ENCODE measurements at regions not wholly inside any gene's neighbourhood (a gene's known extent, or its start where the extent isn't known, plus 50 kb on each side); places are given as distances from the start of the nearest gene placed in this dataset.
"Not testable (repeated sequence)": the region's sequence is repeated elsewhere in the genome, so short reads cannot be mapped to it uniquely, and the experiment has no call there.

GRCh38 chr12:68984796-68985573 is 52.0 kb upstream of the CPM start:
- Mint-ChIP-seq H3K4me1 (ENCODE audit: low read depth, unreplicated experiment) (no peaks in the 10 kb centered on the region), H3K27ac (ENCODE audit: unreplicated experiment) (no peak overlapping the region), H3K9me3 (ENCODE audit: low read depth, unreplicated experiment) (peaks cover 13% of the 10 kb centered on the region), H3K4me3 (ENCODE audit: low read depth, unreplicated experiment) (no peak overlapping the region), H3K36me3 (ENCODE audit: insufficient read depth, unreplicated experiment) (no peaks in the 10 kb centered on the region), H3K27me3 (ENCODE audit: unreplicated experiment) (no peaks in the 10 kb centered on the region)
- DNase-seq: no peak
- CTCF ChIA-PET: no interaction called here
- BruUV-seq (replicated peaks): no TSS peak
- intact Hi-C loops (cut with micrococcal nuclease; ENCODE audit: unreplicated experiment): no loop called here
- no peak for TF ChIP-seq CTCF (IDR thresholded peaks at IDR 0.05; ENCODE audit: unreplicated experiment)

GRCh38 chr12:68997526-68997925 is 64.6 kb upstream of the CPM start:
- DNase-seq; intact Hi-C loops (cut with micrococcal nuclease; ENCODE audit: unreplicated experiment); BruUV-seq (replicated peaks); H3K4me1 Mint-ChIP-seq (ENCODE audit: low read depth, unreplicated experiment); H3K4me3 Mint-ChIP-seq (ENCODE audit: low read depth, unreplicated experiment); CTCF ChIA-PET; H3K9me3 Mint-ChIP-seq (ENCODE audit: low read depth, unreplicated experiment); H3K27me3 Mint-ChIP-seq (ENCODE audit: unreplicated experiment); H3K27ac Mint-ChIP-seq (ENCODE audit: unreplicated experiment); H3K36me3 Mint-ChIP-seq (ENCODE audit: insufficient read depth, unreplicated experiment): not testable (repeated sequence)

GRCh38 chr12:68998041-68998440 is 65.1 kb upstream of the CPM start:
- no TSS peak for BruUV-seq (replicated peaks)
- intact Hi-C loops (cut with micrococcal nuclease; ENCODE audit: unreplicated experiment): no loop called here
- no peak for TF ChIP-seq CTCF (IDR thresholded peaks at IDR 0.05; ENCODE audit: unreplicated experiment)
- CTCF ChIA-PET: interaction anchor here (1.2 kb wide), 1 partner anchor 11 kb away, joined by 7 read pairs; no protein-coding TSS in a partner anchor
- no peaks in the 10 kb centered on the region for H3K27me3 Mint-ChIP-seq (ENCODE audit: unreplicated experiment)
- H3K27ac Mint-ChIP-seq (ENCODE audit: unreplicated experiment): no peak overlapping the region
- no peak for DNase-seq
- H3K36me3 Mint-ChIP-seq (ENCODE audit: insufficient read depth, unreplicated experiment): no peaks in the 10 kb centered on the region
- H3K4me3 Mint-ChIP-seq (ENCODE audit: low read depth, unreplicated experiment): no peak overlapping the region
- peaks cover 5% of the 10 kb centered on the region for H3K9me3 Mint-ChIP-seq (ENCODE audit: low read depth, unreplicated experiment)
- H3K4me1 Mint-ChIP-seq (ENCODE audit: low read depth, unreplicated experiment): peaks cover 8% of the 10 kb centered on the region

GRCh38 chr12:69000074-69000473 is 67.1 kb upstream of the CPM start:
- Mint-ChIP-seq H3K27ac (ENCODE audit: unreplicated experiment) (no peak overlapping the region), H3K4me3 (ENCODE audit: low read depth, unreplicated experiment) (no peak overlapping the region), H3K36me3 (ENCODE audit: insufficient read depth, unreplicated experiment) (no peaks in the 10 kb centered on the region), H3K4me1 (ENCODE audit: low read depth, unreplicated experiment) (peaks cover 8% of the 10 kb centered on the region), H3K27me3 (ENCODE audit: unreplicated experiment) (no peaks in the 10 kb centered on the region), H3K9me3 (ENCODE audit: low read depth, unreplicated experiment) (peaks cover 3% of the 10 kb centered on the region)
- no peak for DNase-seq
- intact Hi-C loops (cut with micrococcal nuclease; ENCODE audit: unreplicated experiment): no loop called here
- CTCF ChIA-PET: no interaction called here
- no TSS peak for BruUV-seq (replicated peaks)
- no peak for TF ChIP-seq CTCF (IDR thresholded peaks at IDR 0.05; ENCODE audit: unreplicated experiment)

- H3K4me1 Mint-ChIP-seq (ENCODE audit: low read depth, unreplicated experiment): peaks cover 8% of the 10 kb centered on the region
- no peaks in the 10 kb centered on the region for H3K36me3 Mint-ChIP-seq (ENCODE audit: insufficient read depth, unreplicated experiment)
- BruUV-seq (replicated peaks): no TSS peak
- peak overlapping the region; percentile 38 for H3K27ac Mint-ChIP-seq (ENCODE audit: unreplicated experiment)
- no peaks in the 10 kb centered on the region for H3K27me3 Mint-ChIP-seq (ENCODE audit: unreplicated experiment)
- TF ChIP-seq CTCF (IDR thresholded peaks at IDR 0.05; ENCODE audit: unreplicated experiment): no peak
- DNase-seq: no peak
- CTCF ChIA-PET: no interaction called here
- H3K4me3 Mint-ChIP-seq (ENCODE audit: low read depth, unreplicated experiment): no peak overlapping the region
- H3K9me3 Mint-ChIP-seq (ENCODE audit: low read depth, unreplicated experiment): peaks cover 3% of the 10 kb centered on the region
- intact Hi-C loops (cut with micrococcal nuclease; ENCODE audit: unreplicated experiment): no loop called here
These were observed 67.7 kb upstream of the CPM start for GRCh38 chr12:69000540-69001243.
